NT2/D1 (cell line): ENCODE measurements at regions not wholly inside any gene's neighbourhood (a gene's known extent, or its start where the extent isn't known, plus 50 kb on each side); places are given as distances from the start of the nearest gene placed in this dataset.

ENCODE experiments used
- SUZ12 ChIP-seq: IDR thresholded peaks from 2 replicates; pipeline ENCODE4 v1.6.1; 2011; ENCODE audit not compliant: insufficient read length, insufficient read depth; ENCODE audit errors: extremely low read depth
- YY1 ChIP-seq: IDR thresholded peaks from 2 replicates; pipeline ENCODE4 v1.6.1; 2011; ENCODE audit not compliant: insufficient read length, insufficient read depth

GRCh38 chr9:120040896-120041295 is 539.1 kb downstream of the CDK5RAP2 start:
- TF ChIP-seq SUZ12 (no peak), YY1 (no peak)
